Mononuclear cell (primary cell): ENCODE measurements at regions not wholly inside any gene's neighbourhood (a gene's known extent, or its start where the extent isn't known, plus 50 kb on each side); places are given as distances from the start of the nearest gene placed in this dataset.
"Not testable (repeated sequence)": the region's sequence is repeated elsewhere in the genome, so short reads cannot be mapped to it uniquely, and the experiment has no call there.

Experiments used
- H3K27me3 ChIP-seq: 2 replicates; pipeline ENCODE4 v1.6.0; 2011; ENCODE audit warnings: low read length, control low read depth; ENCODE audit not compliant: insufficient read depth
- H3K4me1 ChIP-seq: 2 replicates; pipeline ENCODE4 v1.5.1; 2011; ENCODE audit warnings: mild to moderate bottlenecking, low read length, control low read depth; ENCODE audit not compliant: insufficient read depth
- H3K4me3 ChIP-seq: 2 replicates; pipeline ENCODE4 v1.5.1; 2011; ENCODE audit warnings: mild to moderate bottlenecking, low read length, moderate library complexity
- H3K9me3 ChIP-seq: 2 replicates; pipeline ENCODE4 v1.5.1; 2011; ENCODE audit warnings: low read depth, mild to moderate bottlenecking, control low read depth, low read length

DNA sequence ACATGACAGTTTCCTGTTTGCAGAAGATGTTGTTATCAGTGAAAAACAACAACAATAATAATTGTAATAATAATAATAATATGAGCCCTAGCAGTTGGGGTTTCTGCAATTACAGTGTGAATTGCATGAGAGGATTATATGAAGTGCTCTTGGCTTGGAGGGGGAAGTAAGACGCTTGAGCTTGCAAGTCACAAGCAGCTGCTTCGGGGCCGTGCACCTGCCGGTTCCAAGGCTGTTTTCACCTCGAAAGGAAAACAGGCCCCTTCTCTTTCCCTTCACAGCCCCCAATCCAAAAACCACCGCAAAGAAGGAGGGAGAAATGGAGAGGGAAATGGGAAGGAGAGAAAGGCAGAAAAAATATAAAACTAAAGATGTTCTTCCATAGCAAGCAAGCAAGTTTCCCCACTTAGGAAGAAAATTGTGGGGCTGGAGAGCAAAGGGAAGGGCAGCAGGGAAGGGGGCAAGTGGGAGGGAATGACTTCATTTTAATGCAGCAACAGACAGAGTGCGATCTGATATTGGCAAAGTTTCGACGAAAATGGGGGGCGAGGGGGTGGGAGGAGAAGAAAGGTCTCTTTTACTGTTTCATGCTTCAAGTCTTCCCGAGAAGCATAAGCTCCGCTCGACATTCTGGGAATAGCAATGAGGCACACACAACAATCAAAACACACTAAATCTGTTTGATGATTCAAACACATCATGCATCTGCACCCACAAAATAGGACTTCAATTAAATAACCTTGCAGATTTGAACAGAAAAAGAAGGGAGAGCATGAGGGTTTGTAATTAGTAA lies 284.2 kb upstream of the ATP11B start:
- Histone ChIP-seq H3K4me1 (no peaks in the 10 kb centered on the region), H3K4me3 (no peak overlapping the region), H3K9me3 (no peaks in the 10 kb centered on the region)

GRCh38 chr3:182509844-182510460 lies 283.4 kb upstream of the ATP11B start:
- Histone ChIP-seq H3K4me3 (no peak overlapping the region), H3K27me3 (no peaks in the 10 kb centered on the region), H3K9me3 (no peaks in the 10 kb centered on the region), H3K4me1 (no peaks in the 10 kb centered on the region)

More for the DNA sequence above, 284.2 kb upstream of the ATP11B start:
- no peaks in the 10 kb centered on the region for H3K27me3 ChIP-seq

- no peak overlapping the region for H3K4me3 ChIP-seq
Measured at GRCh38 chr3:182514236-182514964, 278.9 kb upstream of the ATP11B start.

GRCh38 chr3:182516597-182517336 lies 276.5 kb upstream of the ATP11B start:
- Histone ChIP-seq H3K9me3 (no peaks in the 10 kb centered on the region), H3K27me3 (no peaks in the 10 kb centered on the region), H3K4me1 (no peaks in the 10 kb centered on the region), H3K4me3 (no peak overlapping the region)

More at GRCh38 chr3:182514236-182514964, 278.9 kb upstream of the ATP11B start:
- Histone ChIP-seq H3K9me3 (no peaks in the 10 kb centered on the region), H3K4me1 (no peaks in the 10 kb centered on the region), H3K27me3 (no peaks in the 10 kb centered on the region)

- Histone ChIP-seq H3K4me3 (no peak overlapping the region), H3K4me1 (no peaks in the 10 kb centered on the region), H3K27me3 (no peaks in the 10 kb centered on the region), H3K9me3 (no peaks in the 10 kb centered on the region)
Measured at GRCh38 chr3:182519569-182519968, 273.7 kb upstream of the ATP11B start.

DNA sequence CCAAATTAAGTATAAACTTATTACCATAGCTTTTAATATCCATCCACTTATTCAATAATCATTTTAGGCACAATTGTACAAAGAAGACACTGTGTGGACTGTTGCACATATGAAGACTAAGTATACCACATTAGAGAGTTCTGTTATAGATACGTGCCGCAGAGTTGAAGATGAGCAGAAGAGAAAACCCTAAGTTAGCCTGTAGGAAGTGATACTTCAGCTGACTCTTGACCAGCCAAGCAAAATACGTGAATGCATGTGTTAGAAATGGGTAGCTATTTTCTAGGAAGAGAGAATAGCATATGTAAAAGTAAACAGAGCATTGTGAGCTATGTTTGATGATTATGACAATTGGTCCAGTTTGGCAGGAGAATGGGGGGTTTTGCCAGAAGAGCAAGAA lies 272.0 kb upstream of the ATP11B start:
- Histone ChIP-seq H3K27me3 (no peaks in the 10 kb centered on the region), H3K4me3 (no peak overlapping the region), H3K4me1 (no peaks in the 10 kb centered on the region), H3K9me3 (no peaks in the 10 kb centered on the region)

DNA sequence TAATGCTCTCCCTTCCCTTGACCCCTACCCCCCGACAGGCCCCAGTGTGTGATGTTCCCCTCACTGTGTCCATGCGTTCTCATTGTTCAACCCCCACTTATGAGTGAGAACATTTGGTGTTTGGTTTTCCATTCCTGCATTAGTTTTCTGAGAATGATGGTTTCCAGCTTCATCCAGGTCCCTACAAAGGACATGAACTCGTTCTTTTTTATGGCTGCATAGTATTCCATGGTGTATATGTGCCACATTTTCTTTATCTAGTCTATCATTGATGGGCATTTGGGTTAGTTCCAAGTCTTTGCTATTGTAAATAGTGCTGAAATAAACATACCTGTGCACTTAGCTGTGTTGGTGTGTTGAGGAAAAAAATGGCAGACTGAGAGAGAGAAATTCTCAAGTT lies 269.9 kb upstream of the ATP11B start:
- H3K4me3 ChIP-seq, H3K9me3 ChIP-seq, H3K27me3 ChIP-seq, H3K4me1 ChIP-seq: not testable (repeated sequence)

- no peaks in the 10 kb centered on the region for H3K9me3 ChIP-seq
- no peaks in the 10 kb centered on the region for H3K4me1 ChIP-seq
- H3K4me3 ChIP-seq: no peak overlapping the region
- no peaks in the 10 kb centered on the region for H3K27me3 ChIP-seq
Measured at GRCh38 chr3:182523836-182524235, 269.5 kb upstream of the ATP11B start.

- Histone ChIP-seq H3K4me1 (no peaks in the 10 kb centered on the region), H3K4me3 (no peak overlapping the region), H3K27me3 (no peaks in the 10 kb centered on the region), H3K9me3 (no peaks in the 10 kb centered on the region)
Measured at GRCh38 chr3:182524711-182525401, 268.4 kb upstream of the ATP11B start.

GRCh38 chr3:182525766-182526374 lies 267.4 kb upstream of the ATP11B start:
- Histone ChIP-seq H3K9me3 (no peaks in the 10 kb centered on the region), H3K4me3 (no peak overlapping the region), H3K27me3 (no peaks in the 10 kb centered on the region), H3K4me1 (no peaks in the 10 kb centered on the region)

- no peaks in the 10 kb centered on the region for H3K4me1 ChIP-seq
- H3K27me3 ChIP-seq: no peaks in the 10 kb centered on the region
- no peaks in the 10 kb centered on the region for H3K9me3 ChIP-seq
- no peak overlapping the region for H3K4me3 ChIP-seq
Measured at GRCh38 chr3:182527745-182528144, 265.6 kb upstream of the ATP11B start.

DNA sequence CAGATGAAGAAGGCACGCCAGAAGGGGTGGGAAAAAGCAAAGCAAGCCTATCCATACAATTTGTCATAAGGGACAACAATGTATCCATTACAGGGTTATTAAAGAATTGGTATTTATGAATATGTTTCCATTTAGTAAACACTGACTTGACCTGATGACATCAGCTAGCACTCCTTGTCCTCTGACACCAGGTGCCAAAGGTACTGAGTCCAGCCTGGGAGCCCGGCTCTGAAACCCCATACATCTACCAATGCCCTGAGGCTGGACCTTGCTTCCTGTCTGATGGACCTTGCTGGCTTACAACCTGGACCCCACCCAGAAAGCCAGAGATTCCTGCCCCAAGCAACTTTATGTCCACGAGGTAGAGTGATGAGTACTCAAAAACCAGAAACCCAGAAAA lies 263.0 kb upstream of the ATP11B start:
- H3K27me3 ChIP-seq: no peaks in the 10 kb centered on the region
- H3K4me1 ChIP-seq: no peaks in the 10 kb centered on the region
- no peaks in the 10 kb centered on the region for H3K9me3 ChIP-seq
- no peak overlapping the region for H3K4me3 ChIP-seq

- H3K9me3 ChIP-seq: no peaks in the 10 kb centered on the region
- H3K27me3 ChIP-seq: no peaks in the 10 kb centered on the region
- H3K4me1 ChIP-seq: no peaks in the 10 kb centered on the region
- no peak overlapping the region for H3K4me3 ChIP-seq
Measured at GRCh38 chr3:182533394-182533793, 259.9 kb upstream of the ATP11B start.

DNA sequence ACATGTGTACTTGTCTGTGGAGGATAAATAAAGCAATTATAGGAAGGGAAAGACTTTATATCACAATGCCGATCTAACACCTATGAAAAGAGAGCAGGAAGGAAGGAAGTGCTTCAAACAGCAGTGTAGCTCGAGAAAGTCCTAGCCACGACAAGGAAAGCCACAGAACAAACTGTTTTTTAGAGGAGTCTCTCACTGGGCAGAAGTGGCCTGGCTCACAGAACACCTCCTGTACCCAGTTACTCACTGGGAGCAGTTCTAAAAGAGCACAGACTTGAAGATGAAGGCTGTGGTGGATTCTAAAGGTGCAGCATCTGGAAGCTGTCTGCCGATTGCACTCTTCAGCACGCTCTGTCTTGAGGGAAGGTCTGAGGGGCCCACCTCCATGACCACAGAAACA lies 248.8 kb upstream of the ATP11B start:
- H3K4me1 ChIP-seq: no peaks in the 10 kb centered on the region

More for the DNA sequence above, 248.8 kb upstream of the ATP11B start:
- Histone ChIP-seq H3K9me3 (no peaks in the 10 kb centered on the region), H3K4me3 (no peak overlapping the region), H3K27me3 (no peaks in the 10 kb centered on the region)
